ENCODE measurements at regions not wholly inside any gene's neighbourhood (a gene's known extent, or its start where the extent isn't known, plus 50 kb on each side); places are given as distances from the start of the nearest gene placed in this dataset.

DNA sequence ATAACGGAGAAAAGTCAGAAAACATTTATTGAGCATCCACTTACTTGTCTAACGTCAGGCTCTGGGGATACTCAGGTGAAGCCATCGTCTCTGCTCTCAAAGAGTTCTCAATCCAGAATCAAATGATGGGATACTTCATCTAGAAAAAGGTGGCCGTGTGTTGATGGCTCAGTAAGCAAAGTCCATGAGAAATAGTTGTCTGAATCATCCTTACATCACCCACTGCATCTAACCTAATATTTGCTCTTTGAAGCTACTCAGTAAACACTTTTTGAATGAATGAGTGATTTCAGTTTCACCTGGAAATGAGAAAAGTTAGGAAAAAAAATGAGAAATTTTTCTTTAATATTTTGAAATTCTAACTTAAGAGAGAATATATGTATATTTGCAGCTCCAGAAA is 155.3 kb upstream of the PKN2 start:
- TF ChIP-seq, protein P1, sequence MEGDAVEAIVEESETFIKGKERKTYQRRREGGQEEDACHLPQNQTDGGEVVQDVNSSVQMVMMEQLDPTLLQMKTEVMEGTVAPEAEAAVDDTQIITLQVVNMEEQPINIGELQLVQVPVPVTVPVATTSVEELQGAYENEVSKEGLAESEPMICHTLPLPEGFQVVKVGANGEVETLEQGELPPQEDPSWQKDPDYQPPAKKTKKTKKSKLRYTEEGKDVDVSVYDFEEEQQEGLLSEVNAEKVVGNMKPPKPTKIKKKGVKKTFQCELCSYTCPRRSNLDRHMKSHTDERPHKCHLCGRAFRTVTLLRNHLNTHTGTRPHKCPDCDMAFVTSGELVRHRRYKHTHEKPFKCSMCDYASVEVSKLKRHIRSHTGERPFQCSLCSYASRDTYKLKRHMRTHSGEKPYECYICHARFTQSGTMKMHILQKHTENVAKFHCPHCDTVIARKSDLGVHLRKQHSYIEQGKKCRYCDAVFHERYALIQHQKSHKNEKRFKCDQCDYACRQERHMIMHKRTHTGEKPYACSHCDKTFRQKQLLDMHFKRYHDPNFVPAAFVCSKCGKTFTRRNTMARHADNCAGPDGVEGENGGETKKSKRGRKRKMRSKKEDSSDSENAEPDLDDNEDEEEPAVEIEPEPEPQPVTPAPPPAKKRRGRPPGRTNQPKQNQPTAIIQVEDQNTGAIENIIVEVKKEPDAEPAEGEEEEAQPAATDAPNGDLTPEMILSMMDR (conservative IDR thresholded peaks at IDR 0.05): no peak
- H3K27ac ChIP-seq: no peak overlapping the region

DNA sequence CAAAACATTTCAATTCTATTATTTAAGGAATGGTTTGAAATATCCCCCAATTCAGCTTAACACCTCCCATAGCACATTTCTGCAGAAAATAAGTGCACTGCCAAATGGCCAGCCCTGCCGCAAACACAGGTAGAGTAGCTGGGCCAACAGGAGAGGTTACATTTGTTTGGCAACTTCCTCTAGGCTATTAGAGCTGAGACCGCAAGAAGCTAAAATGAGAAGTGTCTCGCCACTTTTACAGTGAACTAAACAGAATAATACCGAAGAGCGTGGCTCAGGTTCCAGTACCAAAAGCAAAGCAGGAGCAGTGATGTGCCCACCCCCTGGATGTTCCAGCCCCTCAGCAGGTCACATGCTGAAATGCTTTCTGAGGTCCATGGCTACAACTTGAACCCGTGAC is 154.5 kb upstream of the PKN2 start:
- no peak overlapping the region for H3K27ac ChIP-seq
- TF ChIP-seq, protein P1 (conservative IDR thresholded peaks at IDR 0.05): no peak

DNA sequence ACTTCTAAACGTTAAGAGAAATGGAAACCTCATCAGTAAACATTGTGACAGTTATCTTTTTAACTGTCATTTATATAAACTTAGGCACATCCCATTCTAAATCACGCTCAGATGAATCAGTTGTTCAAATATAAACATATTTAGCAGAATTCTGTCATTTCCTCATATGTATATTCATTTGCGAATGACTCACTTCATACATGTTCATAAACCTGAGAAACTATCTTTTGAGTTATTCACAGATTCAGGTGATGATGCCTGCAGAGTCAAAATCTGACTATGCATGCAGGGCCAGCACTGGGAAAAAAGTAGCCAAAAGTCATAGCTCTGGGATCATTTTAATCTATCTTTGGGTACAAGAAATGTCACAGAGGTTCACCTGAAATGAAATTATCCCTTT is 153.8 kb upstream of the PKN2 start:
- H3K27ac ChIP-seq: no peak overlapping the region
- TF ChIP-seq, protein P1 (conservative IDR thresholded peaks at IDR 0.05): no peak

- TF ChIP-seq, protein P1 (conservative IDR thresholded peaks at IDR 0.05): no peak
- no peak overlapping the region for H3K27ac ChIP-seq
Observed at GRCh38 chr1:88537787-88538186, 146.3 kb upstream of the PKN2 start.

- TF ChIP-seq, protein P1 (conservative IDR thresholded peaks at IDR 0.05): no peak
- no peak overlapping the region for H3K27ac ChIP-seq
Observed at GRCh38 chr1:88538222-88538899, 145.7 kb upstream of the PKN2 start.

- H3K27ac ChIP-seq: no peak overlapping the region
- TF ChIP-seq, protein P1 (conservative IDR thresholded peaks at IDR 0.05): no peak
Observed at GRCh38 chr1:88540255-88540654, 143.8 kb upstream of the PKN2 start.

DNA sequence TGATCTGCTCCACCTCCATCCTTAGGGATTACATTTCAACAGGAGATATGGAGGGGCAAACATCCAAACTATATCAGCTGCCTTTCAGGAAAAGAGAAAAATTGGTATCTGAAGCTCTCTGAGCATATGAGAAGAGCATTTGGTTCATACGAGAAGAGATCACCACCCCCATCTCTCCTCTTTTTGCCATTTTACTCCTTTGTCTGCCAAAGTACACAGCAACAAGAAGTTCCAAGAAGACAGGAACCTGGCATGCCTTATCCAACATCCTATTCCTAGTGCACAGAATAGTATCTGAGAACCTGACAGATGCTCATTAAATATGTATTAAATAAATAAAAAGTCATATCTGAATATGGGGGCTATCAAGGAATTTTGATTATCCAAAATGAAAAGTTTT is 142.5 kb upstream of the PKN2 start:
- no peak overlapping the region for H3K27ac ChIP-seq
- TF ChIP-seq, protein P1 (conservative IDR thresholded peaks at IDR 0.05): no peak
